ENCODE measurements at regions not wholly inside any gene's neighbourhood (a gene's known extent, or its start where the extent isn't known, plus 50 kb on each side); places are given as distances from the start of the nearest gene placed in this dataset.
"Not testable (repeated sequence)": the region's sequence is repeated elsewhere in the genome, so short reads cannot be mapped to it uniquely, and the experiment has no call there.

DNA sequence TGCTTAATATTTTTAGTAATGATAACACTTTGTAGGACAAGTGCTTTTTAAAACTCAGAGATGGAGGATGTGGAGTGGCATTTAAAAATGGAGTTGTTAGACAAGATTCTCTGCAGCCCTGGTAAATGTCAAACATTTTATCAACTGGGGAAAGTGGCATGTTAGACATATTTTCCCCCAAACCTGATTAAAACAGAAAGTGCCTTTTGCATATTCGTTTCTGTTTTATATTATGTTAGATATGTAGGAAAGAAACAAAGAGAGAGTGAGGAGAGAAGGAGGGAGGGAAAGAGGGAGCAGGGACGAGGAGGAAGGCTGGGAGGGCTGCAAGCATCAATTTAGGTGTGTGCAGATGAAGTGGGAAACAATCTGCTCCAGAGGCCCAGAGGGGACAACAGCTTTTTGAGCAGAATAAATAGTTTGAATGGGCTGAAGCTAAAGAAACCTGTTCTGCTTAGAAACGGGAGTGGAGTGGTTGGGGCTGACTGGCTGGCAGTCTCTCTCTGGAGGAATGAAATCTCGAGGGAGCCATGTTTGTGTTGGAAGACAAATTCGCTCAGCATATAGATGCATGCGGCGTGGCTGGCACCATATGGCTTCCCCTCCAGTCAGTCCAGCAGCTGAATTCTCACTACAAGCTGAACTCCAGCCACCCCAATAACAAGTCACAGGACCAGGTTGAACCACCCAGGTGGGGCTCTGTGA, 502.2 kb downstream of the AJAP1 start:
- no peak for DNase-seq

DNA sequence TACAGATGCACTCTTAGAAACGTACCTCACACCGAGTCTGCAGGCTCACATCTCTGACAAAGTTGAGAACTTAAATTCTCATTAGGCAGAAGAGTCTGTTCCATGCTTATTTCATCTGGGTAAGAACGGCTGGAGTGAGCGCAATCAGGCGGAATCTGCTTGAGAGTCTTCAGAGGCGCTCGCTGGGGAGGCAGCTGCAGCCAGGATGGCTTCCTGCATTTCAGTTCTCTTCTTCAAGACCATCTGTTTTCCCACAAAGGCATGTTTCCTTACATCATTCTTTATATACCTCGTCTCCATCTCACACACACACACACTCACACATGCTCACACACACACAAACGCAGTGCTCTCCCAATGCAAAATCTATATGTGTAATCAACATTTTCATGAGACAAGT, 497.1 kb downstream of the AJAP1 start:
- no peak for DNase-seq

DNA sequence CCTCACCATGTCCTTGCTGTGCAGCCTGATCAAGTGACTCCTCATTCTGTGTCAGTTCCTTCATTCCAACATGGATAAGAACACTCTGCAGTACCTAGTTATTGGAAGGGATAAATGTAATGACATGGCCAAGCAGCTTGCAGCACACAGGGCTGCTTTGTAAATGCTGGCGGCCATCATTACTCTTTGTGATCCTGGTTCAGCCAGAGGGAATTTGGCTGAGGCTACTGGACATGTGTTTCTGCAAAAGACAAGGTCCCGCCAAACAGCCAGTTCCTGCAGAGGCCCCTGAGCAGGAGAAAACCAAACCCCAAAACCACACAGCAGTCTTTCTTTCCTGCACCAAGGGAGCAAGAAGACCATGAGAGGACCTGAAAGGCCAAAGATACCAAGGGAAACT, 495.8 kb downstream of the AJAP1 start:
- no peak for DNase-seq

DNA sequence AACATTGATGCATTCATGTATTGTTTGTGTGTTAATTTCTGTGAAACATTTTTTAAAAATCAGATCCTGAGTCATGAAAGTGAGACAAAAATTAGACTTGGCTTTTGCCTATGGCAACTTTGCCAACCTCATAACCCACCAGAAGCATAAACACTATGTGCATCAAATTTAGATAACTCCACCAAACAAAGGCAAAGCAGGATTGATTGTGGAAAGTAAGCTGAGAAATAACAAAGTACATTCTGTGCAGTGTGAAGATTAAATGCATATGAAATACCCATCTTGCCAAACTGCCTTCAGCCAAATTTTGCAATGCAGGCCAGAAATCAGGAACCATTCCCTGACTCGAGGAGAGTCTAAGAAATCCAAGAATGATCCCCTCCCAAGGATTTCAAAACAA, 493.4 kb downstream of the AJAP1 start:
- DNase-seq, result no peak

DNA sequence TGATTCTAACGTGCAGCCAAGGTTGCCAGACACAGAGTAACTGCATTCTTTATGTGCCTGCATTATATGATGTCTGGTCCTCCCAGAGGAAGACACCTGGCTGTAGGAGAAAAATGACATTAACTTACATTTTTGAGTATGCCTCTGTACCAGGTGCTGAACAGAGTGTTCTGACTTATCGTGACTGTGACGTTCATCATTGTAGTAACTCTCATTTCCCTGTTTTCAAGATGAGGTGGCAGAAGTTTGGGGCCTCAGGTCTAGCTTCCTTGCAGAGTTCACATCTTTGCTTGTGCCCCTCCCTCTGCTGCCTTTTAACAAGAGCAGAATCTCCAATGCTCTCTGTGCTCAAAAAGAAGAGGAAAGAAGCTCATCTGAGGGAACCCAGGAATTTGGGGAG, 488.0 kb downstream of the AJAP1 start:
- DNase-seq, result no peak

DNA sequence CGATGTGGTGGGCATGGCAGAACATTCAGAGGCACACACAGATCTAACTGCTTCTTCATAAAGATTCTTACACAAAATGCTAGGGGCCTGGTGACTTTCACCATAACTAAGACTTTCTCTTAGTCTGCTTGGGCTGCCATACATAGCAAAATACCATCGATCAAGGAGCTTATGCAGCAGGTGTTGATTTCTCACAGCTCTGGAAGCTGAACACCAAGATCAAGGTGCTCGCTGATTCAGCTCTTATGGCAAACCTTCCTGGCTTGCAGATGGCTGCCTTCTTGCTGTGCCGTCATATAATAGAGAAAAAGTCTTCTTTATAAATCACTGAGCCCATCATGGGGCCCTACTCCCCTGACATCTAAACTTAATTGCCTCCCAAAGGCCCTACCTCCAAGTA, 487.3 kb downstream of the AJAP1 start:
- no peak for DNase-seq

DNA sequence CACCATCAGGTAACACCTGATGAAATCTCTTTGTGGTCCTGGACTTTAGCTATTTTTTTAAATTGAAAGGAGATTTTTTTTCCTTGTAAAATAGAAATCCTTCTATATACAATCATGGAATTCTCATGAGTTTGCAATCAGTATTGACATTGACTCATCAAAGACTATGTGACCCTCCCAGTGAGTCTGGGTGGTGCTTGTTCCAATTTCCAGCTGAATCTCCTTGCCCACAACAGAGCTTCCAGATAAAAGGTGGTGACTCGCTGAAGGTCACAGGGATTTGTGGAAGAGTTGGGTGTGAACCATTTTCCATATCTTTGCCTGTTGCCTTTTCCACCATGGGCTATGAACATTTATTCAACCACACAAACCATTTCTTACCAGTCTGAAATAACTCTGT, 486.6 kb downstream of the AJAP1 start:
- DNase-seq, result no peak

DNA sequence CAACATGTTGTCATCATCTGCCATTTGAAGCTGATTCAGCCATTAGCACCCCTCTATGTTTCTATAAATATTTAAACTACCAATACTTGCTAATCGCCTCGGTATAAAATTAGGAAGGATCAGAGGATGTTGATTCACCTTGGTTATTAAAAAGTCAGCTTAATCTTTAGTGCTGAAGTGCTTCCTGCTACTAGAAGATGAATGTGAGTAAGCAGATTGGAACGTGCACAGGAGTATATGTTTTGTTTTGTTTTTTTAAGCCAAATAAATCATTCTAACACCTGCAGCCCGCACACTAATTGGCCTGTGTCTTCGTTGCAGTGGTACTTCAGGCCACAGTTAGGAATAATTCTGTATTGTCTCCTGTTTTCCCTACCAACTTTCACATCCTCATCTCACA, 485.7 kb downstream of the AJAP1 start:
- no peak for DNase-seq

DNA sequence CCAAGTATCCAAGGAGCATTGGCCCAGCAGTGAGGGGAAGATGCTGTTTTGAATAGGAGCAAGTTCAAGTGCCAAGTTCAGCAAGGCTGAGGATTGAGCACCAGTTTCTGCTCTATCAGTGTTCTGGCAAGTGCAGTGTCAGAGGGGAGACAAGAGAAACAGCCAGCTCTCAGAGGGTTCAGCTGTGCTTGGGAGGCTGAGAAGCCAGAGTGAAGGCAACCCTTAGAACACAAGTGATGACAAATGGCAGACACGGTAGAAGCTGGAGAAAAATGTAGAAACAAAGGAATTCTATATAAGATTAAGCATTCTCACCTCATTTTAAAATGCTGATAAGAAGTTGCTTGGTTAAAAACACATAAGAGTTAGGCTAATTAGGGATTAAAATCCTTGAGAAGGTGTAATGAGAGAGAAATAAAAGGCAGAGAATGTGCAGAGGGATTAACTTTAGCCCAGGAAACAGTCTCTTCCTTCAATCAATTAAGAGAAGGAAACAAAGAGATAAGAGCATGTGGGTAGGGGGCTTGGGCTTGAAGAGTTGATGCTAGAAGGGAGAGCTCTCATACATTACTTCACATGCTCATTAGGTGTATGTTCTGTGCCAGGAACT, 475.4 kb downstream of the AJAP1 start:
- no peak for DNase-seq

DNA sequence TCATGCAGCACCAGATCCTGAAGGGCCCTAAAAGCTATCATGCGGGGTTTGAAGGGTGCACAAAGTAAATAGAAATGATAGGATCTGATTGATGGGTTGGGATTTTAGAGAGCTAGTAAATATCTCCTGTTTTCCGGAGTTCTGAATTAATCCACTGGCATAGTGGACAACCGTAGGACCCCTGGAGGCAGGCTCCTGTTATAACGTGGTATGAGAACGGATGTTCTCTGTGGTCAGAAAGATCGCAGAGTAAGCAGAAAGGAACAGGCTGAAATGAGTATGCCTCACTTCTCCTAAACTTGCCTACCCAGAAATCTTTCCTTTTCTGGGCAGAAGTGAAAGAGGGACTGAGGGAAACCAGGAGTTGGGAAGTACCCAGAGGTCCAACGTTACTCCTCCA, 470.8 kb downstream of the AJAP1 start:
- DNase-seq, result no peak

DNA sequence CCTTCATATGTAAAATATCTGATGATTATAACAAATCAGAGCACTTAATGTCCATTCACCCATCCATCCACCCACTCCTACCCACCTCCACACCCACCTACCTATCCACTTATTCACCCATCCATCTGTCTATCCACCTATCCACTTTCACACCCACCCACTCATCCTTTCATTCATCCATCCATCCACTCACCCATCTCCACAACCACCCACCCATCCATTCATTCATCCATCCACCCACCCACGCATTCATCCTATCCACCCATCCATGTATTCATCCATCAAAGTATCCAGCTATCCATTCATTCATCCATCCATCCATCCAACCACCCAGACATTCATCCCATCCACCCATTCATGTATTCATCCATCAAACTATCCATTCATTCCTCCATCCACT, 466.1 kb downstream of the AJAP1 start:
- DNase-seq, result no peak

DNA sequence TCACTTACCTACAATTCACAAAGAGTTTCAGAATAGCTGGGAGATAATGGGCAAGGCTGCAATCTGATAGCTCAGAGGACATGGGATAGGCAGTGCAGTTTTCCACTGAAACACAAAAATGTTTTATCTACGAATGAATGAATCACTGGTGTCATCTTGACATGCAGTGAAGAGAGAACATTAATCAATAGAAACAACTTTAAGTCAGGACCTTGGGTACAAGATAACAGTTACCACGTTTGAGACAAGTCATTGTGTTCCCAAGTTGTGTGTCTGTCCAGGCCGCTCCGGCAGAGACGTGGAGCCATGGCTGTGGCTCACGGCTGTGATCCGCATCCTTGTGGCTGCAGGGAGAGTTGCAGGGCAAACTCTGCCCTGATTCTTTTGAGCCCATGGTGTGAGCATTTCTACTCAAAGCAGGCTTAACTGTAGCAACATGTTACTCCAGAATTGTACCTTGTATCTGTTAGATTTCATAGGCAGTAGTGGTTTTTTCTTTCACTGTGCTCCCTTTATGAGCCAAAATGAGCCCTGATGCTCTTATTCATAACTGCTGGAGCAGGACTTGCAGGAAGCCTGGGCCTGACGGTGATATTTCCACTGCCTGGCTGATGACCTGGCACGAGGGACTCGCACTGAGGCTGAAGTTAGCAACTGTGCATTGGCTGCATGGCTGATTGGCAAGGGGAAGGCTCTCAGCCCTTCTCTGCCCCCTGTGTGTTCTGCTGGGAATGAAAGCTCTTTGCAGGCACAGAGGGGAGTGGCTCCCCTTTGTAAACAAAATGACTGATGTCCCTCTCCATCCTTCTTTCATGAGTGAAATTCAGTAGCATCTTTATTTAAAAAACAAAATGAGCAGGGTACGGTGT, 465.2 kb downstream of the AJAP1 start:
- DNase-seq, result no peak

DNA sequence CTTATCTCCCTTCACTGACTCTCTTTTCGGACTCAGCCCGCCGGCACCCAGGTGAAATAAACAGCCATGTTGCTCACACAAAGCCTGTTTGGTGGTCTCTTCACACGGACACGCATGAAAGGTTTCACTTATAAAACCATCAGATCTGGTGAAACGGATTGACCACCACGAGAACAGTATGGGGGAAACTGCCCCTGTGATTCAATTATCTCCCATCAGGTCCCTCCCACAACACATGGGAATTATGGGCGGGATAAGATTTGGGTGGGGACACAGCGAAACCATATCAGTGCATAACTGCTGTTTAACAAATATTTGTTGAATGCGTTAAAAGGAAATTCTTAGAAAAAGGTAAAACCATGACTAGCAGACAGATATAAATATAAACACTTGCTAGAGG, 464.4 kb downstream of the AJAP1 start:
- not testable (repeated sequence) for DNase-seq

DNA sequence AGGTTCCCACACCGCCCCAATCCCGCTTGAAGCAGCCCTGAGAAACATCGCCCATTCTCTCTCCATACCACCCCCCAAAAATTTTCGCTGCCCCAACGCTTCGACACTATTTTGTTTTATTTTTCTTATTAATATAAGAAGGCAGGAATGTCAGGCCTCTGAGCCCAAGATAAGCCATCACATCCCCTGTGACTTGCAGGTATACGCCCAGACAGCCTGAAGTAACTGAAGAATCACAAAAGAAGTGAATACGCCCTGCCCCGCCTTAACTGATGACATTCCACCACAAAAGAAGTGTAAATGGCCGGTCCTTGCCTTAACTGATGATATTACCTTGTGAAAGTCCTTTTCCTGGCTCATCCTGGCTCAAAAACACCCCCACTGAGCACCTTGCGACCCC, 463.9 kb downstream of the AJAP1 start:
- DNase-seq, result not testable (repeated sequence)

DNA sequence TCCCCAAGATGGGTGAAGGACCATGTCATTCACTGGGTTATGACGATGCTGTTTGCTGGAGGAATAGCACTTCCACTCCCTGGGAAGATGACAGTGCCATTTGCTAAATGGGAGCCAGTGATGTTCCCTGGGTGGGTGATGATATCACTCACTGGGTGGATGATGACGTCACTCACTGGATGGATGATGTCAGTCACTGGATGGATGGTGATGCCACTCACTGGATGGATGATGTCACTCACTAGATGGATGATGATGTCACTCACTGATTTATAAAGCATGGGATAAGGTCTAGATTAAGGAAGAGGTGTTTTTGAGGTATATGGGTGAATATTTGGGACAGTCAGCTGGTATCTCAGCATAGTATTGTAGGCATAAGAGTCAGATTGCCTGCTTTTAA, 457.2 kb downstream of the AJAP1 start:
- no peak for DNase-seq

DNA sequence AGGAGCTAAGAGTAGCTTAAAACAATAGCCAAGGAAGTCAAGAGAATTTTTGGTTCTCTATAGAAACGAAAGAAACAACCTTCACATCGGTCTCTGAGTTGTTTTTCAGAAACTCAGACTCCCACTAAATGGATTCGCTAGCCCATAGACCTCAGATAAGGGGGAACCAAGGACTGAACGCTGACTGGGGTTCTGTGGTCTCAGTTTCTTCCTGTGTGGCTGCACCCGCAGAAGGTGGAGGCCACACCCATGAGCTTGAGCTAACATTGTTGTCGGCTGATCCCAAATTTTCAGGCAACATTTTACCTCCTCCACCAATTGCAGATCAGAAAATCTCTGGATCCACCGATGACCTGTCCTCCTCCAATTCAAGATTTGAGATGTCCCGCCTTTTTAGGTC, 456.1 kb downstream of the AJAP1 start:
- no peak for DNase-seq

DNA sequence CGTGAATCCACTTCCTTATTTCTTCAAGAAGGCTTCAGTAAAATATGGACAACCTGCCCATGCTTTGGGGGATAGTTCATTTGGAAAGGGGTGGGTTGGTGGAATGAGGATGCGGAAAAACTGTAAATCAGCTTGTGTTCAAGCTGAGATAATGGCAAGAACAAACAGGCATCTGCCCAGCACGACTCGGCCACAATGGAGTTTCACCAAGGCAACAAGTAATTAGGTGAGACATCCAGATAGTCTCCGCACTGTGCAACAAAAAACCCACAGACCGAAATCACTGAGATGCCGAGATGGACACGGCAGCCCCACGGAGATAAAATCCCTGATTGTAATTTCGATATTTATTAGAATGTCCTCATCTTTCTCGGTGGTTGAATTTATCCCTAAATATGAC, 455.2 kb downstream of the AJAP1 start:
- no peak for DNase-seq

DNA sequence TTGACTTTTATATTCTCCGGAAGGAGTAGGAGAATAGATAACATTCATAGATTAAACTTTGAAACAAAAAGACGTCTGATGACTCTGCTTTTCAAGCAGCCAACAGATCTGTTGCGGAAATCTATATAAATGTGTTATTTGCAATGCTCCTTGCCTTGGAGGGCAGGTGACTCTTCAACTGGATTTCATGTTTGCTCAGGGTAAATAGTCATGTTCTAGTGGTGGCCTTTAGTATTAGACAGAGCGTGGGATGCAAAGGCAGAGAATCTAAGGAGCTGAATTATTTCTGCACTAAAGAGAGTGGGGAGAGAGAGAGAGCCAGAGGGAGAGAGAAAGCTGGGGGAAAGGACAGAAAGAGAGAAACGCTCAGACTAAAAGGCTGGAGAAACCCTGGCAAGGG, 454.3 kb downstream of the AJAP1 start:
- no peak for DNase-seq

DNA sequence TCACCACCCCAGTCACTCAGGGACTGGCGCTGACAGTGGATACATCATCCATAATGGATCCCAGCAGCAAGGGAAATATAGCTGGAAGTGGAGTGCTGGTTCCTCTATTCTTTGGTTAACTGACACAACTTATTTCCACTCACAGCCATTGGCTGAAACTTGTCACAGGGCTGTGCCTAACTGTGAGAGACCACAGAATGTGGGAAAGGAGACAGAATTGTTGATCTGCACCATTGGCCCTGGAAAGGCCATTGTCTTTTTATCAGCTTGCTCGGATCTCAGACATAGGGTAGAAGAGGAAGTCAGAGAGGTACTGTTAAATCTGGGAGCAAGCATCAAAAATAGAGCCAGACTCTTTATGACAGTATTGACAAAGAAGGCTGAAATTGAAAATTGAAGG, 451.3 kb downstream of the AJAP1 start:
- no peak for DNase-seq

DNA sequence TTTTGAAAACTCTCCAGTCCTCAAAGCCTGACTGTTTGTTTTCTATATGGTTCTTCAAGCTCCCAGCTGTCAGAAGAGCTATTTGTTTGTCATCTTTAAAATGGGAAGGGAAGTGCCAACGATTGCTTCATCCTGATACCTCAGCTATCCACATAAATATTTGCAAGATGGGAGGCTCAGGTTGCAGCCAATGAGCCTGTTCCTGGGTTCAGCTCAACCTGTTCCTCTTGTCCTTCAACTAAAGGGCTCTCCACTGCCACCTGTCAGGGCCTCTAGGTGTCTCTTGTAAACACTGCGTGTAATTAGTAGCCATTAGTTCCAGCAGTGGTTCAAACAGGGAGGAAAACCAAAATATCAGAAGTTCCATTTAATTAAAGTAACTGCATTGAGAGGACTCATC, 445.1 kb downstream of the AJAP1 start:
- DNase-seq, result peak; percentile 86

DNA sequence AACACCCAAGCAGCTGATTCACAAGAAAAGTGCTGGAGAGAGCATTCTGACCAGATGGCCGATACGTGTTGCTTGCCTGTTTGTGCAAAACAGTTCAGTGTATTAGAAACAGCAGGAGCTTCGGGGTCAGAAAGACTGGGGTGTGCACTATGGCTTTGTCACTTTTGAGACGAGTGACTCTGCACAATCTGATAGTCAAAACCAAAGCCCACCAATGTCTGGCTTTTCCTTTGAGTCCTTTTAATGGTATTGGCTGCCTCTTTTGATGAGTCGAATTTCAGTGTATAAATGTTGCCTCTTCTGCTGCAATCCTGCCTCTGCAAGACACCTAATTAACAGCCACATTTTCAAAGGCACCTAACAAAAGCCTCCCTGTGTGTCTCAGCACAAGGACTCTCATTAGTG, 444.6 kb downstream of the AJAP1 start:
- peak; percentile 58 for DNase-seq

DNA sequence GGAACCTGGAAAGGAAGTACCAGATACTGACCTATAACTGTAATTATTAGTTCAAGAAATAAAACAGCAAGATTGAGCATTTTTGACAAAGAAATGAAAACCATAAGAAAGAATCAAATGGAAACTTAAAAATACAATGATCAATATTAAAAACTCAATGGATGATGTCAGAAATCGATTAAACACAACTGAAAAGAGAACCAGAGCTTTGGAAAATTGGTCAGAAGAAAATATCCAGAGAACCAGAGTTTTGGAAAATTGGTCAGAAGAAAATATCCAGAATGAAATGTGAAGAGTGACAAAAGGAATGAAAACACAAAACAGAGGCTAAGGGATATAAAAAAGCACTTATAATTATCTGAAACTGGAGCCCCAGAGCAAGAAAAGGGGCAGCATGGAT, 438.6 kb downstream of the AJAP1 start:
- DNase-seq, result no peak

DNA sequence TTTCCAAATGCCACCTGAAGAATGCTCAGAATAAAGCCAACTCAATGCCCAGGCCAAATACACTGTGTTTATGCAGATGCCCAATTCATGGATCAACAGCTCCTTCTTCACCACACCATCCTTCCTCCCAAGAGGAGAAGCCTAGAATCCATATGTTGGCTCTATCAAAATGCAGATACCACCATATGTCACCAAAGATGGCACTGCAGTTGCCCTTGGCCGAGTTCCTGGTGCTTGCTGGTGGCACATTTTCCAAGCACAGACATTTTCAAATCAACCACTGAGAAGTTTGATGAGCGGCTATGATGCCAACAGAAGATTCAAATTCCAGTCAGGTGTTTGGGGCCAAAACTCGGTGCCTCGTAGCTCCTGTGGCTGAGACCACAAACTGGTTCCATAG, 430.3 kb downstream of the AJAP1 start:
- DNase-seq, result no peak

DNA sequence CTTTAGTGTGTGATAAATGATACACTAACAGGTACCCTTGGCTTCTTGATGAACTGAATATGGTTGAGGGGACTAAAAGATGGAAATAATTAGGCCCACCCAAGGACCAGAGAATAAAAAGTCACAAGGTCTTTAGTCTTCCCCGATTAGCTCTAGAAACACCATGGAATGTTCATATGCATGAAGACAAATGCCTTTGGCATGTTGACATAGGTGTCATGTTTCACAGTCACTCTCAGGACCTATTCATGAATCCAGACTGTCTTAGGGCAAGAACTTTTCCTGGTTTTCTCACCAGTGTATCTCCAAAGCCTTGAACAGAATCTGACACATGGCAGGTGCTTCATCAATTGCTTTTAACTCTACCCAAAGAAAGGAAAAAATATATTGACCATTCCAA, 412.8 kb downstream of the AJAP1 start:
- DNase-seq, result peak; percentile 1

Data from NCI-H1105 (cell line).